ENCODE measurements at regions not wholly inside any gene's neighbourhood (a gene's known extent, or its start where the extent isn't known, plus 50 kb on each side); places are given as distances from the start of the nearest gene placed in this dataset.

DNA sequence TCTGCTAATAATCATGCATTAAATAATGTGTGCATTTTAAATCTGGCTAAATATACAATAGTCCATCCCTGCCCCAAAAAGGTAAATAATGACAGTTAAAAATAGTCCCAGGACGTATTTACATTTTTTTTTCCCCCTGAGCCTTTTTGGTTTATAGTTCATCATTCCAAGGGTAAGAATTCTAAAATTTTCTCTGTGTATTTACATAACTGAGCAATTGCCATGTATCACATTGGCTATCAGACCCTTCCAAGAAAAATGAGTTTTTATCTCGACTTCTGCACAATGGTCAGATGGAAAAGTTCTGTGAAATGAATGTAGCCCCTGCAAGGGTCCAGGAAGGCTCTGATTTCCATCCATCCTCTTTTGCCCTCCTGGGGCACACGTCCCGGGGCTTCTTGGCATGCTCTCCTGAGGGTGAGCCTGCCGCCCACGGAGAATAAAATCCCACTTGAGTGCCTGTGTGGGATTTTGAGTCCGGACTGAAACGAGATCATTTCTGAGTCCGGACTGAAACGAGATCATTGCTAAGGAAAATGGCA is 94.1 kb upstream of the ANO1 start:
- no peak for TF ChIP-seq POLR2A (IDR thresholded peaks at IDR 0.05)
- TF ChIP-seq, protein P1, sequence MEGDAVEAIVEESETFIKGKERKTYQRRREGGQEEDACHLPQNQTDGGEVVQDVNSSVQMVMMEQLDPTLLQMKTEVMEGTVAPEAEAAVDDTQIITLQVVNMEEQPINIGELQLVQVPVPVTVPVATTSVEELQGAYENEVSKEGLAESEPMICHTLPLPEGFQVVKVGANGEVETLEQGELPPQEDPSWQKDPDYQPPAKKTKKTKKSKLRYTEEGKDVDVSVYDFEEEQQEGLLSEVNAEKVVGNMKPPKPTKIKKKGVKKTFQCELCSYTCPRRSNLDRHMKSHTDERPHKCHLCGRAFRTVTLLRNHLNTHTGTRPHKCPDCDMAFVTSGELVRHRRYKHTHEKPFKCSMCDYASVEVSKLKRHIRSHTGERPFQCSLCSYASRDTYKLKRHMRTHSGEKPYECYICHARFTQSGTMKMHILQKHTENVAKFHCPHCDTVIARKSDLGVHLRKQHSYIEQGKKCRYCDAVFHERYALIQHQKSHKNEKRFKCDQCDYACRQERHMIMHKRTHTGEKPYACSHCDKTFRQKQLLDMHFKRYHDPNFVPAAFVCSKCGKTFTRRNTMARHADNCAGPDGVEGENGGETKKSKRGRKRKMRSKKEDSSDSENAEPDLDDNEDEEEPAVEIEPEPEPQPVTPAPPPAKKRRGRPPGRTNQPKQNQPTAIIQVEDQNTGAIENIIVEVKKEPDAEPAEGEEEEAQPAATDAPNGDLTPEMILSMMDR (IDR thresholded peaks at IDR 0.05) = no peak
